Activated CD4-positive, alpha-beta memory T cell treated with anti-CD3 and anti-CD28 coated beads, Interleukin-2, amount 10 ng/mL, durations not matched to agents 7 days and 5 days (primary cell): ENCODE measurements at regions not wholly inside any gene's neighbourhood (a gene's known extent, or its start where the extent isn't known, plus 50 kb on each side); places are given as distances from the start of the nearest gene placed in this dataset.
"Not testable (repeated sequence)": the region's sequence is repeated elsewhere in the genome, so short reads cannot be mapped to it uniquely, and the experiment has no call there.

Experiments
- CTCF ChIA-PET: fragments of 350-600 bp; sonication (Branson Sonifier 250); formaldehyde crosslinking; loops from one replicate; lab custom pipeline; 2021; ENCODE audit warnings: antibody characterized with exemption, inconsistent platforms; lab: Charles Lee
- POLR2A ChIA-PET: fragments of 350-600 bp; sonication (Branson Sonifier 250); formaldehyde crosslinking; loops from one replicate; lab custom pipeline; 2021; ENCODE audit warnings: antibody characterized with exemption; lab: Charles Lee
- DNase-seq: peaks from one replicate; pipeline ENCODE4 v3.0.0-alpha.2; 2020
- H3K27ac Mint-ChIP-seq: one replicate; pipeline ENCODE4 v1.8.0; 2021; ENCODE audit warnings: mild to moderate bottlenecking, mixed read lengths
- H3K27me3 Mint-ChIP-seq: one replicate; pipeline ENCODE4 v1.8.0; 2021; ENCODE audit warnings: mixed read lengths
- H3K36me3 Mint-ChIP-seq: one replicate; pipeline ENCODE4 v1.8.0; 2021; ENCODE audit warnings: low read depth, mixed read lengths
- H3K4me1 Mint-ChIP-seq: one replicate; pipeline ENCODE4 v1.8.0; 2021; ENCODE audit warnings: mixed read lengths
- H3K4me3 Mint-ChIP-seq: one replicate; pipeline ENCODE4 v1.8.0; 2021; ENCODE audit warnings: mild to moderate bottlenecking, mixed read lengths
- H3K9me3 Mint-ChIP-seq: one replicate; pipeline ENCODE4 v1.8.0; 2021; ENCODE audit warnings: mixed read lengths

DNA sequence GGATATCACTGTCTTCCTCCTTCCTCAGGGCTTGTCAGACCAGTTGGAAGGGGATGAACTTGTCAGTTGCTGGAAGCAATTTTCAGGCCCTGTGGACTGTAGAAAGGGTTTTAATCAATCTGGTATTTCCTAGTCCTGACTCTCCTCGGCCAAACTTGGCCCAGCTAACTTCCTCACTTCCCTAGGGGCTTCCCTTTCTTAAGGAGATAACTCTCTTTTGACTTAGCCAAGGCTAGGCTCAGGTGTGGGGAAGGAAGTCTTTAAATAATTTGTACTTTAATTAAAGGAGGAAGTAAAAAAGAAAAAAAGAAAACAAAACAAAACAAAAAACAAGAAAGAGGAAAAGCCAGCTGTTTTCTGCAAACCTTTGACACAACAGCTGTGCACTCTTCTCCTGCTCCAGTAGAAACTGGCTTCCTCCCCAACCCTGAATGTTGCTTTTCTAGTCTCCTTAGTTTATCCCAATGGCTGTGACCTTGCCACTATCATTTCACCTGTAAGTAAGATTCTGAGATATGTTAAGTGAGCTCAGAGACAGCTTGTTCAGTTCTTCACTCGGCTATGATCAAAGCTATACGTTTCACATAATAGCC lies 53.0 kb upstream of the ST3GAL6 start:
- Mint-ChIP-seq H3K4me1 (no peaks in the 10 kb centered on the region), H3K27me3 (peaks cover 2% of the 10 kb centered on the region), H3K36me3 (no peaks in the 10 kb centered on the region), H3K27ac (no peak overlapping the region), H3K4me3 (no peak overlapping the region), H3K9me3 (no peaks in the 10 kb centered on the region)
- POLR2A ChIA-PET = no interaction called here
- DNase-seq = no peak
- CTCF ChIA-PET = no interaction called here

GRCh38 chr3:98711426-98711825 lies 51.7 kb upstream of the ST3GAL6 start:
- H3K4me1 Mint-ChIP-seq = no peaks in the 10 kb centered on the region

GRCh38 chr3:98712726-98713125 lies 50.4 kb upstream of the ST3GAL6 start:
- POLR2A ChIA-PET = no interaction called here
- H3K27ac Mint-ChIP-seq = no peak overlapping the region
- DNase-seq = no peak
- H3K4me3 Mint-ChIP-seq = no peak overlapping the region
- no peaks in the 10 kb centered on the region for H3K36me3 Mint-ChIP-seq
- peaks cover 3% of the 10 kb centered on the region for H3K27me3 Mint-ChIP-seq
- no peaks in the 10 kb centered on the region for H3K9me3 Mint-ChIP-seq
- CTCF ChIA-PET = no interaction called here
- H3K4me1 Mint-ChIP-seq = no peaks in the 10 kb centered on the region

More at GRCh38 chr3:98711426-98711825, 51.7 kb upstream of the ST3GAL6 start:
- H3K27me3 Mint-ChIP-seq = peaks cover 2% of the 10 kb centered on the region
- H3K36me3 Mint-ChIP-seq = no peaks in the 10 kb centered on the region
- no peaks in the 10 kb centered on the region for H3K9me3 Mint-ChIP-seq
- POLR2A ChIA-PET = no interaction called here
- CTCF ChIA-PET = no interaction called here
- H3K4me3 Mint-ChIP-seq = no peak overlapping the region
- no peak for DNase-seq
- H3K27ac Mint-ChIP-seq = no peak overlapping the region

DNA sequence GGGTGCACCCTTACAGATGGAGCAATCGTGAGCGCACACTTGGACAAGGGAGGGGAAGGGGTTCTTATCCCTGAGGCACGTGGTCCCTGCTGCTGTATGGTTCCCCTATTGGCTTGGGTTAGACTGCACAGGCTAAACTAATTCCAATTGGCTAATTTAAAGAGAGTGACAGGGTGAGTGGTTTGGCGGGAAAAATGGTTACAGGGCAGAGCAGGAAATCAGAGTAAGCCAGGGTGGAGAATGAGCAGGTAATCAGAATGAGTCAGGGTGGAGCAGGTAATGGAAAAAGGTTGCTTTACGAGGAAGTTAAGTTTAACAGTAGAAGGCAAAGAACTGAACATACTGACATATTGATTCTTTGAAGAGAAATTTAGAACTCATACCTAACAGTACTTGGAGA lies 49.8 kb upstream of the ST3GAL6 start:
- H3K4me3 Mint-ChIP-seq, CTCF ChIA-PET, POLR2A ChIA-PET, H3K27ac Mint-ChIP-seq, H3K9me3 Mint-ChIP-seq, H3K4me1 Mint-ChIP-seq, H3K36me3 Mint-ChIP-seq, DNase-seq, H3K27me3 Mint-ChIP-seq: not testable (repeated sequence)
